ENCODE measurements at regions not wholly inside any gene's neighbourhood (a gene's known extent, or its start where the extent isn't known, plus 50 kb on each side); places are given as distances from the start of the nearest gene placed in this dataset.

DNA sequence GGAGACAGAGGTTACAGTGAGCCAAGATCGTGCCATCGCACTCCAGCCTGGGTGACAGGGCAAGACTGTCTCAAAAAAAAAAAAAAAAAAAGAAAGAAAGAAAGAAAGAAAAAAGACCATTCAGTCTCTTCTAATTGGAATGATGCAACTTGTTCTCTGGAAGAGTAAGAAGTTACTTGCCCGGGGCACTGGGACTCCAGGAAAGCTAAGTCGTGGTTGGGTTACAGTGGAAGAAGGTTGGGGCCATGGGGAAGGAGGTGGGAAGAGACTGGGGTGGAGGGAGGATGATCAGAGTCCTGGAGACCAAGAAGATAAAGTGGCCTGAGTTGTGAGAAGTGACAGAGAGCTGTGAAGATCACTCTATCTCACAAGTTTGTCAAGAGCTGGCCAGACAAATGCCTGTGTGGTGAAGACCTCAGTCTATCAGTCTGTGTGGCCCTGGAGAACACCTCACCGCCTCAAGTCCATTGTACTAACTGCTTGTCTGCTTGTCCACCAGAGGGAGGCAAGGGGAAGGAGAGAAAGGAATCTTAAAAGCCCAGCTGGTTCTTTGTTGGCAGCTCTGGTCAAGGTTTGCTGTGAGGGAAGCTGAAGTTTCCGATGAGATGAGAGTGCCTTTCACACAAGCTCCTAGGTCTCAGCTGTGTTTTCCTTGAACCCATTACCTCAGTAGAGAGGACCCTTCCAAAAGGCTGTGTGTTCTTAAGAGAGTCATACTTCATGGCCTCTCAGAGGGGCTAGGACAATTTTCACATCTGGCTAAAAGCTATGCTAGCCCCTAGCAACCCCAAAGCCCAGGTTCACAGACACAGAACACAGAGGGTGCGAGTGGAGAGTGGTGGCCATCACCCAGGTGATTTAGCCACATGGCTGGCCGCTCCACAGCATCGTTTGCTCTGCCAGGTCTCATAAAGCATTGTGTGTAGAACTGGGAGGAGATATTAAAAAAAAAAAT, 72.0 kb upstream of the TMEM178A start:
- H3F3A ChIP-seq (ENCODE audit: insufficient read depth, low read depth): no peaks in the 10 kb centered on the region
- no peaks in the 10 kb centered on the region for H3K9me3 ChIP-seq (ENCODE audit: insufficient read depth, low read depth)
- no peak overlapping the region for H3K4me2 ChIP-seq
- no TSS peak for BruUV-seq (replicated peaks)
- POLR2A ChIA-PET (ENCODE audit: unreplicated experiment): interaction anchor here (0.6 kb wide), 1 partner anchor 22 kb away, joined by 5 read pairs; no protein-coding TSS in a partner anchor
- no peak overlapping the region for H2AFZ ChIP-seq
- peak in 1 of 2 experiments; percentile 16 for DNase-seq
- TF ChIP-seq, protein P1, sequence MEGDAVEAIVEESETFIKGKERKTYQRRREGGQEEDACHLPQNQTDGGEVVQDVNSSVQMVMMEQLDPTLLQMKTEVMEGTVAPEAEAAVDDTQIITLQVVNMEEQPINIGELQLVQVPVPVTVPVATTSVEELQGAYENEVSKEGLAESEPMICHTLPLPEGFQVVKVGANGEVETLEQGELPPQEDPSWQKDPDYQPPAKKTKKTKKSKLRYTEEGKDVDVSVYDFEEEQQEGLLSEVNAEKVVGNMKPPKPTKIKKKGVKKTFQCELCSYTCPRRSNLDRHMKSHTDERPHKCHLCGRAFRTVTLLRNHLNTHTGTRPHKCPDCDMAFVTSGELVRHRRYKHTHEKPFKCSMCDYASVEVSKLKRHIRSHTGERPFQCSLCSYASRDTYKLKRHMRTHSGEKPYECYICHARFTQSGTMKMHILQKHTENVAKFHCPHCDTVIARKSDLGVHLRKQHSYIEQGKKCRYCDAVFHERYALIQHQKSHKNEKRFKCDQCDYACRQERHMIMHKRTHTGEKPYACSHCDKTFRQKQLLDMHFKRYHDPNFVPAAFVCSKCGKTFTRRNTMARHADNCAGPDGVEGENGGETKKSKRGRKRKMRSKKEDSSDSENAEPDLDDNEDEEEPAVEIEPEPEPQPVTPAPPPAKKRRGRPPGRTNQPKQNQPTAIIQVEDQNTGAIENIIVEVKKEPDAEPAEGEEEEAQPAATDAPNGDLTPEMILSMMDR (conservative IDR thresholded peaks at IDR 0.05): peak; percentile 63
- no peak for TF ChIP-seq EZH2 (IDR thresholded peaks at IDR 0.05; ENCODE audit: low read depth)
- H3K9me2 ChIP-seq (ENCODE audit: insufficient read depth): no peaks in the 10 kb centered on the region
- no peaks in the 10 kb centered on the region for H3K27me3 ChIP-seq (ENCODE audit: insufficient read depth, low read depth)
- no peaks in the 10 kb centered on the region for H3K4me1 ChIP-seq (replicated peaks; ENCODE audit: insufficient read depth)
- H3K27ac ChIP-seq: no peak overlapping the region
- no peaks in the 10 kb centered on the region for H4K20me1 ChIP-seq (ENCODE audit: insufficient read depth)
- no peak overlapping the region for H3K4me3 ChIP-seq
- CTCF ChIA-PET: interaction anchor here (0.8 to 1.4 kb wide), 5 partner anchors 22 to 137 kb away, joined by 3 to 9 read pairs (median 4); no protein-coding TSS in a partner anchor
- H3K79me2 ChIP-seq (ENCODE audit: low read depth): no peaks in the 10 kb centered on the region
- intact Hi-C loops (cut with micrococcal nuclease; ENCODE audit: unreplicated experiment): loop anchor here (2.0 to 10.0 kb wide), 3 partner anchors 77 to 131 kb away; no protein-coding TSS in a partner anchor
- H3K36me3 ChIP-seq (ENCODE audit: low read depth): no peaks in the 10 kb centered on the region

DNA sequence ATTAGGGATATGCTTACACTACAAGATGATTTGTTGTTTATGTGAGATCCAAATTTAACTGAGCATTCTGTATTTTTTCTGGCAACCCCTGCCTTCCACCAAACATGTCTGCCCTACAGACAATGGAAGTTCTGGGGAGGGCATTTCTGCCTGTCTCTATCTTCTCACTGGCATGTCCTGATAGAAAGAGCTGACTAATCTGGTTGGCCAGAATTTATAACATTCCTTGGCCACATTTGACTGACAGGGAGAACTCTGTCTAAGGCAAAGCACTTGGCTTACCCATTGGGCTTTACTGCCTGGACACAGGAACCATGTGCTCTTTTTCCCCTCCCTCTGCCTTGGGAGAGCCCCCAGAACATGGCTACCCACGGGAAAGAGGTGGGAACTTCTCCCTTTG, 70.6 kb upstream of the TMEM178A start:
- H3K27me3 ChIP-seq (ENCODE audit: insufficient read depth, low read depth): no peaks in the 10 kb centered on the region
- POLR2A ChIA-PET (ENCODE audit: unreplicated experiment): no interaction called here
- no peak for DNase-seq
- intact Hi-C loops (cut with micrococcal nuclease; ENCODE audit: unreplicated experiment): loop anchor here (10.0 kb wide), 2 partner anchors 100 to 130 kb away; no protein-coding TSS in a partner anchor
- H3K9me3 ChIP-seq (ENCODE audit: insufficient read depth, low read depth): no peaks in the 10 kb centered on the region
- no peaks in the 10 kb centered on the region for H3K4me1 ChIP-seq (replicated peaks; ENCODE audit: insufficient read depth)
- no TSS peak for BruUV-seq (replicated peaks)
- H4K20me1 ChIP-seq (ENCODE audit: insufficient read depth): no peaks in the 10 kb centered on the region
- H3F3A ChIP-seq (ENCODE audit: insufficient read depth, low read depth): no peaks in the 10 kb centered on the region
- CTCF ChIA-PET: no interaction called here
- TF ChIP-seq EZH2 (IDR thresholded peaks at IDR 0.05; ENCODE audit: low read depth): no peak
- TF ChIP-seq, protein P1 (conservative IDR thresholded peaks at IDR 0.05): no peak
- H2AFZ ChIP-seq: no peak overlapping the region
- H3K9me2 ChIP-seq (ENCODE audit: insufficient read depth): no peaks in the 10 kb centered on the region
- H3K4me3 ChIP-seq: no peak overlapping the region
- no peaks in the 10 kb centered on the region for H3K36me3 ChIP-seq (ENCODE audit: low read depth)
- H3K4me2 ChIP-seq: no peak overlapping the region
- no peak overlapping the region for H3K27ac ChIP-seq
- H3K79me2 ChIP-seq (ENCODE audit: low read depth): no peaks in the 10 kb centered on the region

DNA sequence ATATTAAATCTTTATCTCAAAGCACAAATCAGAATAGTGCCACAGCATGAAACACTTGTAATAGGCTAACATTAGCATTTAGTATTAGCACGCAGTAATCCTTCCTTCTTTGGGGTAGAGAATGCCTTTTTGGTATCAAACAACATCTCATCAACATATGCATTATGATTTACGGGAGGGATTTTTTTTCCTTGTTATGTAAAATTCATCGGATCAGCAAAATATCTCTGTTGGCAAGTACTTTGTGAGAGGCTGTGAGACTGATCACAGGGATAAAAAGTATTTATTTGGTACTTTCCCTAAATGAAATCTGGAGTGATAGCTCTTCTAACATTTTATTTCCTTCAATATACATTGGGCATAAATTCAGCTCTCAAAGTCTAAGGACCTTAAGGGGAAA, 68.4 kb upstream of the TMEM178A start:
- H3K4me3 ChIP-seq: no peak overlapping the region
- H3K79me2 ChIP-seq (ENCODE audit: low read depth): no peaks in the 10 kb centered on the region
- no peaks in the 10 kb centered on the region for H3K4me1 ChIP-seq (replicated peaks; ENCODE audit: insufficient read depth)
- no peak for DNase-seq
- no peaks in the 10 kb centered on the region for H3K9me2 ChIP-seq (ENCODE audit: insufficient read depth)
- intact Hi-C loops (cut with micrococcal nuclease; ENCODE audit: unreplicated experiment): loop anchor here (10.0 kb wide), 2 partner anchors 97 to 127 kb away; no protein-coding TSS in a partner anchor
- no peak for TF ChIP-seq EZH2 (IDR thresholded peaks at IDR 0.05; ENCODE audit: low read depth)
- TF ChIP-seq, protein P1 (conservative IDR thresholded peaks at IDR 0.05): no peak
- no peaks in the 10 kb centered on the region for H3K9me3 ChIP-seq (ENCODE audit: insufficient read depth, low read depth)
- H3K27ac ChIP-seq: no peak overlapping the region
- no peaks in the 10 kb centered on the region for H4K20me1 ChIP-seq (ENCODE audit: insufficient read depth)
- H3F3A ChIP-seq (ENCODE audit: insufficient read depth, low read depth): no peaks in the 10 kb centered on the region
- ChIA-PET POLR2A (ENCODE audit: unreplicated experiment) (no interaction called here), CTCF (no interaction called here)
- H3K27me3 ChIP-seq (ENCODE audit: insufficient read depth, low read depth): no peaks in the 10 kb centered on the region
- no peak overlapping the region for H2AFZ ChIP-seq
- H3K36me3 ChIP-seq (ENCODE audit: low read depth): no peaks in the 10 kb centered on the region
- BruUV-seq (replicated peaks): no TSS peak
- H3K4me2 ChIP-seq: no peak overlapping the region
